Loucy (cell line): ENCODE measurements at regions not wholly inside any gene's neighbourhood (a gene's known extent, or its start where the extent isn't known, plus 50 kb on each side); places are given as distances from the start of the nearest gene placed in this dataset.

Source experiments
- H2AFZ ChIP-seq: fragments of 200-600 bp; sonication (generic); 2 replicates; pipeline ENCODE4 v1.6.0; 2016; ENCODE audit warnings: antibody characterized with exemption, mild to moderate bottlenecking, low read length, moderate library complexity
- H3F3A ChIP-seq: fragments of 200-600 bp; 2 replicates; pipeline ENCODE4 v1.6.0; 2016; ENCODE audit warnings: antibody characterized with exemption, low read depth, mild to moderate bottlenecking
- H3K27me3 ChIP-seq: fragments of 200-600 bp; sonication (generic); 2 replicates; pipeline ENCODE4 v1.6.1; 2014; ENCODE audit warnings: low read length, mild to moderate bottlenecking; ENCODE audit not compliant: insufficient read depth, poor library complexity, severe bottlenecking
- H3K36me3 ChIP-seq: fragments of 200-600 bp; sonication (generic); 2 replicates; pipeline ENCODE4 v1.6.1; 2016; ENCODE audit warnings: low read length; ENCODE audit not compliant: insufficient read depth
- H3K4me1 ChIP-seq: fragments of 200-600 bp; sonication (generic); 2 replicates; pipeline ENCODE4 v1.5.1; 2014; ENCODE audit warnings: low read length, mild to moderate bottlenecking; ENCODE audit not compliant: insufficient read depth, poor library complexity, severe bottlenecking
- H3K4me2 ChIP-seq: fragments of 200-600 bp; sonication (generic); 2 replicates; pipeline ENCODE4 v1.6.0; 2014; ENCODE audit warnings: antibody characterized with exemption, low read length, low read depth, mild to moderate bottlenecking; ENCODE audit not compliant: poor library complexity, severe bottlenecking
- H3K4me3 ChIP-seq: fragments of 200-600 bp; sonication (generic); 2 replicates; pipeline ENCODE4 v1.5.1; 2014; ENCODE audit warnings: low read length, mild to moderate bottlenecking, mixed read lengths; ENCODE audit not compliant: poor library complexity, severe bottlenecking
- H3K79me2 ChIP-seq: fragments of 200-600 bp; sonication (generic); 2 replicates; pipeline ENCODE4 v1.6.1; 2014; ENCODE audit warnings: low read length; ENCODE audit not compliant: insufficient read depth
- H3K9ac ChIP-seq: fragments of 200-600 bp; sonication (generic); 2 replicates; pipeline ENCODE4 v1.6.0; 2014; ENCODE audit warnings: mild to moderate bottlenecking, low read depth, low read length, moderate library complexity; ENCODE audit not compliant: poor library complexity, severe bottlenecking
- H3K9me2 ChIP-seq: fragments of 200-600 bp; sonication (generic); replicated peaks from 2 replicates; pipeline ENCODE4 v1.6.1; 2016; ENCODE audit warnings: low read depth, low read length, mixed read lengths
- H3K9me3 ChIP-seq: fragments of 200-600 bp; sonication (generic); 2 replicates; pipeline ENCODE4 v1.6.1; 2014; ENCODE audit warnings: mild to moderate bottlenecking, antibody characterized with exemption, low read length, low read depth; ENCODE audit not compliant: insufficient read depth
- H4K20me1 ChIP-seq: fragments of 200-600 bp; sonication (generic); 2 replicates; pipeline ENCODE4 v1.6.0; 2014; ENCODE audit warnings: antibody characterized with exemption, low read length, mild to moderate bottlenecking; ENCODE audit not compliant: insufficient read depth, poor library complexity, severe bottlenecking
- EZH2phosphoT487 ChIP-seq: fragments of 200-600 bp; IDR thresholded peaks from 2 replicates; pipeline ENCODE4 v1.6.1; 2018; ENCODE audit warnings: antibody characterized with exemption, mild to moderate bottlenecking, moderate library complexity, borderline replicate concordance
- TF ChIP-seq, protein P1 (sequence below): fragments of 200-600 bp; sonication (generic); conservative IDR thresholded peaks from 2 replicates; pipeline ENCODE4 v1.5.1; 2014; ENCODE audit warnings: mild to moderate bottlenecking, antibody characterized with exemption, low read length

DNA sequence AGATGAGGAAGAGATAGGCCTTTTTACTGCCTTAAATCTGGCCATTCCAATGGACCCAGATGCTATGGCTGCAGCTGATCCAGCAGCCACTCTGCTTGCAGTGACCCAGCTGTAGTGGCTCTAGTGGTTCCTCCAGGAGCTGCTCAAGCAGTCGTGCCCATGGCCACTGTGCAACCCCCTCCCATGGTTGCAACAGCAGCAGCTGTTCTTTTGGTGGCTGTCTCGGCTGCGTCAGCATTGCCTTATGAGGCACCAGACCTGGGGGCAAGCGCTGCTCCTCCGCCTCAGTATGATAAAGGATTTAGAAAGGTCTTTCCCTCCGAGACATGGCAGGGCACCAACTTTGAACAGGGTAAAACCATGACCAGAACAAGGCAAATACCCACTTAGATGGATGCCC, 384.9 kb upstream of the DCC start:
- Histone ChIP-seq H3K36me3 (no peaks in the 10 kb centered on the region), H3K79me2 (no peaks in the 10 kb centered on the region), H3K27me3 (no peaks in the 10 kb centered on the region), H4K20me1 (no peaks in the 10 kb centered on the region), H3K4me1 (no peaks in the 10 kb centered on the region), H2AFZ (no peak overlapping the region), H3K4me3 (no peak overlapping the region), H3F3A (no peaks in the 10 kb centered on the region), H3K9ac (no peak overlapping the region), H3K9me3 (no peaks in the 10 kb centered on the region; the same call in 1 of the 2 replicates), H3K9me2 (no peaks in the 10 kb centered on the region), H3K4me2 (no peak overlapping the region)
- TF ChIP-seq, protein P1, sequence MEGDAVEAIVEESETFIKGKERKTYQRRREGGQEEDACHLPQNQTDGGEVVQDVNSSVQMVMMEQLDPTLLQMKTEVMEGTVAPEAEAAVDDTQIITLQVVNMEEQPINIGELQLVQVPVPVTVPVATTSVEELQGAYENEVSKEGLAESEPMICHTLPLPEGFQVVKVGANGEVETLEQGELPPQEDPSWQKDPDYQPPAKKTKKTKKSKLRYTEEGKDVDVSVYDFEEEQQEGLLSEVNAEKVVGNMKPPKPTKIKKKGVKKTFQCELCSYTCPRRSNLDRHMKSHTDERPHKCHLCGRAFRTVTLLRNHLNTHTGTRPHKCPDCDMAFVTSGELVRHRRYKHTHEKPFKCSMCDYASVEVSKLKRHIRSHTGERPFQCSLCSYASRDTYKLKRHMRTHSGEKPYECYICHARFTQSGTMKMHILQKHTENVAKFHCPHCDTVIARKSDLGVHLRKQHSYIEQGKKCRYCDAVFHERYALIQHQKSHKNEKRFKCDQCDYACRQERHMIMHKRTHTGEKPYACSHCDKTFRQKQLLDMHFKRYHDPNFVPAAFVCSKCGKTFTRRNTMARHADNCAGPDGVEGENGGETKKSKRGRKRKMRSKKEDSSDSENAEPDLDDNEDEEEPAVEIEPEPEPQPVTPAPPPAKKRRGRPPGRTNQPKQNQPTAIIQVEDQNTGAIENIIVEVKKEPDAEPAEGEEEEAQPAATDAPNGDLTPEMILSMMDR, result no peak
- no peak for TF ChIP-seq EZH2phosphoT487

DNA sequence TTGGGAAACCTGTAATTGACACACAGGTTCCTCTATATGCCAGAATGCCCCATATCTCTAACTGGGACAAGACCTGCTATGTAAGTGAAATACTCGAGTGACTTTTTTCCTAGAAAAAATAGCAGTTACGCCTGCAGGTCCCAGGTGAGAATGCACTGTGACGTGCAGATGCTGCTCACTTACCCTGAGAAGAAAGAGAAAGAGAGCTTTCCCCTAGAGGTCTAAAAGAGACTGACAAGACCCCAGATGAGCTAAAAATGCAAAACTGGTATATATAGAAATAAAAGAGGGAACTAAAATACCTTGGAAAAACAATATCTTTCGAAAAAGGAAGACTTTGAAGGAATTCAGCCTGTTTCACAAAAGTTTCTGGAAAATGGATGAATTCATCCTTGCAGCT, 383.0 kb upstream of the DCC start:
- H3K27me3 ChIP-seq, result no peaks in the 10 kb centered on the region
- H3K9ac ChIP-seq, result no peak overlapping the region
- no peak overlapping the region for H3K4me3 ChIP-seq
- H3K9me3 ChIP-seq, result no peaks in the 10 kb centered on the region; the same call in 1 of the 2 replicates
- H3K4me1 ChIP-seq, result no peaks in the 10 kb centered on the region
- no peaks in the 10 kb centered on the region for H3K36me3 ChIP-seq
- H2AFZ ChIP-seq, result no peak overlapping the region
- H3F3A ChIP-seq, result no peaks in the 10 kb centered on the region
- H3K79me2 ChIP-seq, result no peaks in the 10 kb centered on the region
- no peak for TF ChIP-seq EZH2phosphoT487
- TF ChIP-seq, protein P1, result no peak
- H4K20me1 ChIP-seq, result no peaks in the 10 kb centered on the region
- H3K4me2 ChIP-seq, result no peak overlapping the region
- no peaks in the 10 kb centered on the region for H3K9me2 ChIP-seq

DNA sequence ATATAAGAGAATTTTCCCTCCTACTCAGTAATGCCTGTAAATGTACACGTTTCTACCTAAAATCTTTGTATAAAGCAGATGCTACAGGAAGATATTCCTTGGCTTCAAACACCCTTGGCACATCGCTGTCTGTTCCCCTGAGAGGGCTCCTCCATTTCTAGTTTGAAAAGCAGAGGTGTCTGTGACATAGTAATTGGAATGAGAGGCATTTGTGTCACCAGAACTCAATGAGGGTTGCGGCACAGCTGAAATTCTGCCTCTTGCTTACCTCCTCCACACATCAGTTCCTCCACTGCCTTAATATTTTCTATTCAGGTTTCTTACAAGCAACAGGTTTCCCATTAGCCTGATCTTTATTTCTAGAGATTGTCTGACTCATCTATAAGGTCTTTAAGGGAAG, 359.9 kb upstream of the DCC start:
- no peaks in the 10 kb centered on the region for H3K9me3 ChIP-seq
- H3K79me2 ChIP-seq, result no peaks in the 10 kb centered on the region
- no peak overlapping the region for H3K4me3 ChIP-seq
- no peaks in the 10 kb centered on the region for H3K27me3 ChIP-seq
- no peaks in the 10 kb centered on the region for H4K20me1 ChIP-seq
- H3K36me3 ChIP-seq, result no peaks in the 10 kb centered on the region
- H3K9ac ChIP-seq, result no peak overlapping the region
- no peak overlapping the region for H2AFZ ChIP-seq
- H3F3A ChIP-seq, result no peaks in the 10 kb centered on the region
- TF ChIP-seq, protein P1, result no peak
- H3K4me2 ChIP-seq, result no peak overlapping the region
- H3K4me1 ChIP-seq, result no peaks in the 10 kb centered on the region
- H3K9me2 ChIP-seq, result no peaks in the 10 kb centered on the region
